WTC11 (cell line): ENCODE measurements at regions not wholly inside any gene's neighbourhood (a gene's known extent, or its start where the extent isn't known, plus 50 kb on each side); places are given as distances from the start of the nearest gene placed in this dataset.

ENCODE experiments used
- ATAC-seq: fragments of 200-7000 bp; cut with Tn5 transposase; 2 replicates; pipeline ENCODE4 v1.10.0; 2021; ENCODE audit warnings: mild to moderate bottlenecking, moderate library complexity
- CTCF ChIA-PET: fragments of 300-600 bp; sonication (Branson Sonifier 250); formaldehyde crosslinking; loops from one replicate; lab custom pipeline; 2021; ENCODE audit warnings: antibody characterized with exemption; lab: Charles Lee
- POLR2A ChIA-PET: fragments of 350-600 bp; sonication (Branson Sonifier 250); formaldehyde crosslinking; loops from one replicate; lab custom pipeline; 2021; ENCODE audit warnings: antibody characterized with exemption; lab: Charles Lee
- DNase-seq: peaks from one replicate; pipeline ENCODE4 v3.0.0; 2021; ENCODE audit warnings: low spot score
- H3K27ac Mint-ChIP-seq: 2 replicates; pipeline ENCODE4 v1.8.0; 2021; ENCODE audit warnings: mixed read lengths
- H3K27me3 Mint-ChIP-seq: 2 replicates; pipeline ENCODE4 v1.8.0; 2021; ENCODE audit warnings: low read depth, mild to moderate bottlenecking, moderate library complexity, mixed read lengths
- H3K36me3 Mint-ChIP-seq: 2 replicates; pipeline ENCODE4 v1.8.0; 2021; ENCODE audit warnings: mixed read lengths
- H3K4me1 Mint-ChIP-seq: 2 replicates; pipeline ENCODE4 v1.8.0; 2022; ENCODE audit warnings: mixed read lengths
- H3K4me3 Mint-ChIP-seq: 2 replicates; pipeline ENCODE4 v1.8.0; 2021; ENCODE audit warnings: mild to moderate bottlenecking, moderate library complexity, mixed read lengths
- H3K9me3 Mint-ChIP-seq: 2 replicates; pipeline ENCODE4 v1.8.0; 2021; ENCODE audit warnings: mixed read lengths
- ATF2 ChIP-seq: sonication (generic); formaldehyde crosslinking; IDR thresholded peaks from 2 replicates; pipeline ENCODE4 v1.8.1; 2022; ENCODE audit warnings: low read depth, missing genetic modification reagents, borderline replicate concordance
- CTCF ChIP-seq: fragments of 200-600 bp; IDR thresholded peaks from 2 replicates; pipeline ENCODE4 v1.8.0; 2022; ENCODE audit warnings: antibody characterized with exemption
- EMX1 ChIP-seq: fragments of 250-450 bp; sonication (Bioruptor Pico); IDR thresholded peaks from 2 replicates; pipeline ENCODE4 v1.8.0; 2021; ENCODE audit warnings: mild to moderate bottlenecking
- ERG ChIP-seq: fragments of 250-450 bp; sonication (Bioruptor Pico); IDR thresholded peaks from 2 replicates; pipeline ENCODE4 v1.8.0; 2021; ENCODE audit warnings: mild to moderate bottlenecking
- ETV6 ChIP-seq: sonication (generic); formaldehyde crosslinking; IDR thresholded peaks from 2 replicates; pipeline ENCODE4 v1.8.1; 2022; ENCODE audit warnings: mild to moderate bottlenecking, missing genetic modification reagents
- GABPB1 ChIP-seq: sonication (generic); formaldehyde crosslinking; IDR thresholded peaks from 2 replicates; pipeline ENCODE4 v1.8.1; 2023; ENCODE audit warnings: mild to moderate bottlenecking, missing genetic modification reagents
- GRHL2 ChIP-seq: fragments of 250-450 bp; sonication (Bioruptor Pico); IDR thresholded peaks from 2 replicates; pipeline ENCODE4 v1.8.0; 2022; ENCODE audit warnings: mild to moderate bottlenecking, moderate library complexity; ENCODE audit not compliant: insufficient replicate concordance, severe bottlenecking
- KAT7 ChIP-seq: sonication (generic); formaldehyde crosslinking; IDR thresholded peaks from 2 replicates; pipeline ENCODE4 v1.8.1; 2023; ENCODE audit warnings: missing genetic modification reagents, mild to moderate bottlenecking, borderline replicate concordance
- MXD4 ChIP-seq: fragments of 250-450 bp; sonication (Bioruptor Pico); IDR thresholded peaks from 2 replicates; pipeline ENCODE4 v1.8.0; 2021; ENCODE audit warnings: mild to moderate bottlenecking, moderate library complexity, borderline replicate concordance
- MYBL2 ChIP-seq: sonication (generic); formaldehyde crosslinking; IDR thresholded peaks from 2 replicates; pipeline ENCODE4 v1.8.1; 2023; ENCODE audit warnings: mild to moderate bottlenecking, moderate library complexity, missing genetic modification reagents
- NR2C2 ChIP-seq: sonication (generic); formaldehyde crosslinking; IDR thresholded peaks from 2 replicates; pipeline ENCODE4 v1.8.0; 2022; ENCODE audit warnings: mild to moderate bottlenecking, missing genetic modification reagents
- PRRX2 ChIP-seq: fragments of 250-450 bp; sonication (Bioruptor Pico); IDR thresholded peaks from 2 replicates; pipeline ENCODE4 v1.8.0; 2021; ENCODE audit warnings: mild to moderate bottlenecking
- STAT6 ChIP-seq: sonication (generic); formaldehyde crosslinking; conservative IDR thresholded peaks from 2 replicates; pipeline ENCODE4 v1.8.1; 2023; ENCODE audit warnings: mild to moderate bottlenecking, low read depth, missing genetic modification reagents, moderate library complexity
- ZNF121 ChIP-seq: sonication (generic); formaldehyde crosslinking; IDR thresholded peaks from 2 replicates; pipeline ENCODE4 v1.8.0; 2023; ENCODE audit warnings: missing genetic modification reagents
- ZNF232 ChIP-seq: sonication (generic); formaldehyde crosslinking; IDR thresholded peaks from 2 replicates; pipeline ENCODE4 v1.8.0; 2022; ENCODE audit warnings: mild to moderate bottlenecking, missing genetic modification reagents
- TF ChIP-seq, protein P1 (sequence below): sonication (generic); formaldehyde crosslinking; IDR thresholded peaks from 2 replicates; pipeline ENCODE4 v1.8.0; 2022; ENCODE audit warnings: mild to moderate bottlenecking, missing genetic modification reagents
- TF ChIP-seq, protein P2 (sequence below): fragments of 250-450 bp; sonication (Bioruptor Pico); conservative IDR thresholded peaks from 2 replicates; pipeline ENCODE4 v1.9.0; 2021; ENCODE audit warnings: mild to moderate bottlenecking
- TF ChIP-seq, protein P3 (sequence below): fragments of 250-450 bp; sonication (Bioruptor Pico); IDR thresholded peaks from 2 replicates; pipeline ENCODE4 v1.9.0; 2021; ENCODE audit warnings: mild to moderate bottlenecking

- Mint-ChIP-seq H3K4me1 (no peaks in the 10 kb centered on the region), H3K9me3 (peaks cover 16% of the 10 kb centered on the region), H3K27me3 (no peaks in the 10 kb centered on the region), H3K4me3 (no peak overlapping the region), H3K27ac (no peak overlapping the region), H3K36me3 (no peaks in the 10 kb centered on the region)
- no peak for TF ChIP-seq EMX1 (CRISPR knock-in tag)
- TF ChIP-seq ERG (CRISPR knock-in tag) = no peak
- no peak for TF ChIP-seq GRHL2 (CRISPR knock-in tag)
- TF ChIP-seq PRRX2 = no peak
- TF ChIP-seq, protein P1, sequence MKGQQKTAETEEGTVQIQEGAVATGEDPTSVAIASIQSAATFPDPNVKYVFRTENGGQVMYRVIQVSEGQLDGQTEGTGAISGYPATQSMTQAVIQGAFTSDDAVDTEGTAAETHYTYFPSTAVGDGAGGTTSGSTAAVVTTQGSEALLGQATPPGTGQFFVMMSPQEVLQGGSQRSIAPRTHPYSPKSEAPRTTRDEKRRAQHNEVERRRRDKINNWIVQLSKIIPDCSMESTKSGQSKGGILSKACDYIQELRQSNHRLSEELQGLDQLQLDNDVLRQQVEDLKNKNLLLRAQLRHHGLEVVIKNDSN (CRISPR knock-in tag) = no peak
- no peak for TF ChIP-seq ETV6 (CRISPR knock-in tag)
- ChIA-PET CTCF (no interaction called here), POLR2A (no interaction called here)
- DNase-seq (no peak), ATAC-seq (no peak)
These were observed 96.7 kb upstream of the TMEM26 start for GRCh38 chr10:61549861-61550260.

GRCh38 chr10:61548364-61548763 is 95.2 kb upstream of the TMEM26 start:
- Mint-ChIP-seq H3K4me1 (no peaks in the 10 kb centered on the region), H3K27ac (no peak overlapping the region), H3K36me3 (no peaks in the 10 kb centered on the region)
- ATAC-seq = no peak
- POLR2A ChIA-PET = no interaction called here
- CTCF ChIA-PET = no interaction called here
- TF ChIP-seq MYBL2 (no peak), PRRX2 (no peak), KAT7 (CRISPR knock-in tag) (no peak), ATF2 (CRISPR knock-in tag) (no peak), ZNF232 (no peak), NR2C2 (no peak), ZNF121 (CRISPR knock-in tag) (no peak), CTCF (no peak), STAT6 (CRISPR knock-in tag) (no peak), MXD4 (CRISPR knock-in tag) (no peak), GABPB1 (no peak), EMX1 (CRISPR knock-in tag) (no peak)
- TF ChIP-seq, protein P2, sequence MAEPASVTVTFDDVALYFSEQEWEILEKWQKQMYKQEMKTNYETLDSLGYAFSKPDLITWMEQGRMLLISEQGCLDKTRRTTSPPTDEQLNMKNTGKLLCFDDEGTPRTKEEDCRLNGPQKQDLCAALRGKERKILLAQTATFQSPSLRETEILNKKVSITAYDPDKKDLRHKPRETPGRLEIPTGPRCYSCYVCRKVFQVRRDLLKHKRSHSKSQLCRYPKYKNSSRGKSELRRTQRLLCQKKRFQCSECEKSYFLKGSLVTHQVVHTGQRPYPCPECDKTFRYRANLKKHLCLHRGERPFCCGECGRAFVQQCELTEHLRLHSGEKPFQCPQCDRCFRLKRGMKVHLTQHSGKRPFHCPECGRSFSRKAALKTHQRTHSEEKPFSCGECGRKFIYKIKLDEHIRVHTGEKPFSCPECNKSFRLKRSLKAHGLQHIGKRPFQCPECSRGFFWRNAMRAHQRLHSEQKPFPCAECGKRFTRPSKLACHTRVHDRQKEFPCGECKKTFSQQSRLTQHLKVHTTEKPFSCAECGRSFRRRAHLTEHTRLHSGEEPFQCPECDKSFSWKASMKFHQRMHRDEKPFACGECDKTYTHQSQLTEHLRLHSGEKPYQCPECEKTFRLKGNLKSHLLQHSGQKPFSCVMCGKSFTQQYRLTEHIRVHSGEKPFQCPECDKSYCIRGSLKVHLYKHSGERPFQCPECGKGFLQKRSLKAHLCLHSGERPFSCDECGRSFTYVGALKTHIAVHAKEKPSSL (CRISPR knock-in tag) = no peak
- TF ChIP-seq, protein P3, sequence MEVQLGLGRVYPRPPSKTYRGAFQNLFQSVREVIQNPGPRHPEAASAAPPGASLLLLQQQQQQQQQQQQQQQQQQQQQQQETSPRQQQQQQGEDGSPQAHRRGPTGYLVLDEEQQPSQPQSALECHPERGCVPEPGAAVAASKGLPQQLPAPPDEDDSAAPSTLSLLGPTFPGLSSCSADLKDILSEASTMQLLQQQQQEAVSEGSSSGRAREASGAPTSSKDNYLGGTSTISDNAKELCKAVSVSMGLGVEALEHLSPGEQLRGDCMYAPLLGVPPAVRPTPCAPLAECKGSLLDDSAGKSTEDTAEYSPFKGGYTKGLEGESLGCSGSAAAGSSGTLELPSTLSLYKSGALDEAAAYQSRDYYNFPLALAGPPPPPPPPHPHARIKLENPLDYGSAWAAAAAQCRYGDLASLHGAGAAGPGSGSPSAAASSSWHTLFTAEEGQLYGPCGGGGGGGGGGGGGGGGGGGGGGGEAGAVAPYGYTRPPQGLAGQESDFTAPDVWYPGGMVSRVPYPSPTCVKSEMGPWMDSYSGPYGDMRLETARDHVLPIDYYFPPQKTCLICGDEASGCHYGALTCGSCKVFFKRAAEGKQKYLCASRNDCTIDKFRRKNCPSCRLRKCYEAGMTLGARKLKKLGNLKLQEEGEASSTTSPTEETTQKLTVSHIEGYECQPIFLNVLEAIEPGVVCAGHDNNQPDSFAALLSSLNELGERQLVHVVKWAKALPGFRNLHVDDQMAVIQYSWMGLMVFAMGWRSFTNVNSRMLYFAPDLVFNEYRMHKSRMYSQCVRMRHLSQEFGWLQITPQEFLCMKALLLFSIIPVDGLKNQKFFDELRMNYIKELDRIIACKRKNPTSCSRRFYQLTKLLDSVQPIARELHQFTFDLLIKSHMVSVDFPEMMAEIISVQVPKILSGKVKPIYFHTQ (CRISPR knock-in tag) = no peak
- TF ChIP-seq, all 79 proteins: peak for 0
- no peak overlapping the region for H3K4me3 Mint-ChIP-seq
- no peaks in the 10 kb centered on the region for H3K27me3 Mint-ChIP-seq
- peaks cover 27% of the 10 kb centered on the region for H3K9me3 Mint-ChIP-seq
- no peak for DNase-seq
